HepG2 (cell line): ENCODE measurements at regions not wholly inside any gene's neighbourhood (a gene's known extent, or its start where the extent isn't known, plus 50 kb on each side); places are given as distances from the start of the nearest gene placed in this dataset.
A peak's percentile ranks its signal among the peaks of the same experiment; 100 is the strongest.

Experiments used
- ATAC-seq: fragments of 200-7000 bp; cut with Tn5 transposase; 3 replicates; pipeline ENCODE4 v1.9.1; 2020; ENCODE audit warnings: mild to moderate bottlenecking, moderate library complexity
- BruUV-seq: library from RNA; stranded (reverse); fragments of 400-500 nt; replicated peaks from 2 replicates; lab custom pipeline; 2021; lab: Mats Ljungman, UMichigan
- CTCF ChIA-PET: fragments of 300-600 bp; formaldehyde crosslinking; extraction: SDS; loops from one replicate; lab custom pipeline; 2021; ENCODE audit warnings: low total read pairs, inconsistent platforms, low intra/inter-chr PET ratio; lab: Yijun Ruan, JAX
- POLR2A ChIA-PET: fragments of 350-600 bp; sonication (Branson Sonifier 250); formaldehyde crosslinking; loops from one replicate; lab custom pipeline; 2020; ENCODE audit warnings: antibody characterized with exemption, inconsistent platforms; lab: Yijun Ruan, JAX
- DNase-seq: peaks from one replicate; pipeline ENCODE4 v3.0.0-alpha.2; 2015; ENCODE audit warnings: low spot score
- FAIRE-seq: peaks from 3 replicates; lab custom pipeline; 2011; peaks lifted over from hg19 to GRCh38; lab: Jason Lieb, UNC
- H2AFZ ChIP-seq: one replicate; pipeline ENCODE4 v1.6.1; 2011; ENCODE audit warnings: low read length, inconsistent platforms
- H3K27ac ChIP-seq: fragments of 300-600 bp; 3 replicates; pipeline ENCODE4 v1.8.0; 2011; ENCODE audit warnings: mixed run types, mild to moderate bottlenecking, mixed read lengths, low read length, inconsistent platforms; ENCODE audit not compliant: insufficient read depth; ENCODE audit errors: extremely low read length
- H3K27me3 ChIP-seq, 2 experiments: fragments of 200-600 bp in 1 of 2; 2 replicates in 1 of 2; 3 replicates in 1 of 2; pipeline versions ENCODE4 v1.6.0 to v1.8.0; 2011; ENCODE audit warnings: low read length in 2 of 2, mild to moderate bottlenecking in 2 of 2, moderate library complexity in 2 of 2, inconsistent platforms in 1 of 2; ENCODE audit not compliant: insufficient read depth in 2 of 2, control insufficient read depth in 1 of 2
- H3K36me3 ChIP-seq, 2 experiments: fragments of 200-600 bp in 1 of 2; replicated peaks in 1 of 2; 2 replicates in 1 of 2; 3 replicates in 1 of 2; pipeline versions ENCODE4 v1.5.1 to v1.8.0; 2011; ENCODE audit warnings: low read length in 2 of 2, inconsistent platforms in 1 of 2; ENCODE audit not compliant: insufficient read depth in 2 of 2, control insufficient read depth in 1 of 2
- H3K4me1 ChIP-seq: 2 replicates; pipeline ENCODE4 v1.5.1; 2012; ENCODE audit warnings: low read length, inconsistent platforms; ENCODE audit not compliant: insufficient read depth
- H3K4me2 ChIP-seq: 2 replicates; pipeline ENCODE4 v1.6.0; 2011; ENCODE audit warnings: low read depth, low read length, inconsistent platforms
- H3K4me3 ChIP-seq, 3 experiments: fragments of 200-600 bp in 1 of 3; sonication (generic), shearing (Covaris generic) in 1 of 3; replicated peaks in 1 of 3; 2 replicates each; pipeline ENCODE4 v1.5.1; 2011 to 2016; ENCODE audit warnings: low read length in 3 of 3, inconsistent platforms in 2 of 3, low read depth in 2 of 3, mild to moderate bottlenecking in 2 of 3, control low read depth in 1 of 3, mixed read lengths in 1 of 3; ENCODE audit not compliant: insufficient read depth in 1 of 3
- H3K79me2 ChIP-seq: one replicate; pipeline ENCODE4 v1.6.1; 2011; ENCODE audit warnings: low read length, inconsistent platforms; ENCODE audit not compliant: insufficient read depth
- H3K9ac ChIP-seq: 2 replicates; pipeline ENCODE4 v1.6.0; 2011; ENCODE audit warnings: mild to moderate bottlenecking, low read depth, low read length, inconsistent platforms; ENCODE audit not compliant: insufficient read depth
- H3K9me3 ChIP-seq: 2 replicates; pipeline ENCODE4 v1.5.1; 2012; ENCODE audit warnings: mild to moderate bottlenecking, low read length
- H4K20me1 ChIP-seq: 2 replicates; pipeline ENCODE4 v1.6.0; 2011; ENCODE audit warnings: inconsistent platforms, mild to moderate bottlenecking, low read length, moderate library complexity; ENCODE audit not compliant: insufficient read depth
- MAFF ChIP-seq: IDR thresholded peaks from 2 replicates; pipeline ENCODE4 v1.6.1; 2011; ENCODE audit warnings: low read depth, low read length, improper control_type of control experiment
- MAFK ChIP-seq, 2 experiments: IDR thresholded peaks in 1 of 2; conservative IDR thresholded peaks in 1 of 2; 2 replicates each; pipeline ENCODE4 v1.6.1; 2011; ENCODE audit warnings: improper control_type of control experiment in 2 of 2, low read length in 2 of 2
- MTF2 ChIP-seq: sonication (generic); formaldehyde crosslinking; IDR thresholded peaks from 2 replicates; pipeline ENCODE4 v1.5.0; 2020; ENCODE audit warnings: missing genetic modification reagents, borderline replicate concordance
- ZNF232 ChIP-seq: sonication (generic); formaldehyde crosslinking; IDR thresholded peaks from 2 replicates; pipeline ENCODE4 v1.4.0; 2020; ENCODE audit warnings: missing genetic modification reagents, borderline replicate concordance
- ZNF441 ChIP-seq: sonication (generic); formaldehyde crosslinking; IDR thresholded peaks from 2 replicates; pipeline ENCODE4 v1.7.0; 2021; ENCODE audit warnings: missing genetic modification reagents, borderline replicate concordance
- ZNF557 ChIP-seq: sonication (generic); formaldehyde crosslinking; IDR thresholded peaks from 2 replicates; pipeline ENCODE4 v1.4.0; 2020; ENCODE audit warnings: missing genetic modification reagents
- ZNF629 ChIP-seq: sonication (generic); formaldehyde crosslinking; conservative IDR thresholded peaks from 2 replicates; pipeline ENCODE4 v1.5.0; 2020; ENCODE audit warnings: missing genetic modification reagents
- ZNF777 ChIP-seq: sonication (generic); formaldehyde crosslinking; IDR thresholded peaks from 2 replicates; pipeline ENCODE4 v1.4.0; 2020; ENCODE audit warnings: missing genetic modification reagents
- ZSCAN21 ChIP-seq: sonication (generic); formaldehyde crosslinking; IDR thresholded peaks from 2 replicates; pipeline ENCODE4 v1.8.0; 2022; ENCODE audit warnings: mild to moderate bottlenecking, missing genetic modification reagents, moderate library complexity, borderline replicate concordance
- WGBS: methylation state at CpG from one replicate; pipeline ENCODE4 v1.1.6; 2017; ENCODE audit warnings: low lambda C conversion rate; 5-methylcytosine and 5-hydroxymethylcytosine counted together
- in situ Hi-C: cut with HindIII; loops from 2 replicates; pipeline ENCODE4 v1.10.0; 2017; ENCODE audit warnings: low pct_unique_long_range_greater_than_20kb; ENCODE audit not compliant: extremely low pct_ligation_motif_present
- intact Hi-C: fragments of 100-400 bp; cut with micrococcal nuclease; formaldehyde crosslinking; loops from one replicate; pipeline ENCODE4 v1.10.0; 2022; ENCODE audit not compliant: unreplicated experiment

DNA sequence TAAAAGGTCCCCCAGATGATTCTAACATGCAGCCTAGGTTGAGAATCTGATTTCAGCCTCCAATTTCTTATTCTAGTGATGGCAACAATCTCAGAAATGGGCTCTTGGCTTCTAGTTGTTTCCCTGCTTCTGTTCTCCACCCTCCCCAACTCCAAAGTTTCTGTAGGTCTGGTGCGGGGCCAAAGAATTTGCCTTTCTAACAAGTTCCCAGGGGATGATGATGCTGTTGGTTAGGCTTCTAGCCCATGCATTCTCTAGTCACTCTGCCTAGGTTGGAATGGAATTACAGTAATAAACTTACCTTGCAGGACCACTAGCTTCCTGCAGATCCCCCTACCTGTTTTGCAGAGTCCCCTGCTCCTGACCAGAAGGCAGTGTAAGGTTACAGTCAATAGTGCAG, 103.2 kb upstream of the PPP2R3A start:
- no peak overlapping the region for H3K4me3 ChIP-seq
- H3K79me2 ChIP-seq: no peaks in the 10 kb centered on the region
- H4K20me1 ChIP-seq: no peaks in the 10 kb centered on the region
- WGBS: 87% methylated on average over 1 of the region's 1 CpG
- H3K27ac ChIP-seq: no peak overlapping the region
- H3K36me3 ChIP-seq: no peaks in the 10 kb centered on the region
- ATAC-seq (no peak), FAIRE-seq (no peak)
- no TSS peak for BruUV-seq
- H3K4me2 ChIP-seq: no peak overlapping the region
- in situ Hi-C loops: no loop called here
- CTCF ChIA-PET: no interaction called here
- TF ChIP-seq ZNF629 (no peak), MTF2 (CRISPR knock-in tag) (no peak), ZNF777 (no peak), ZNF441 (CRISPR knock-in tag) (no peak), ZNF557 (CRISPR knock-in tag) (no peak)
- TF ChIP-seq, all 625 proteins: peak for 0
- no peaks in the 10 kb centered on the region for H3K4me1 ChIP-seq
- intact Hi-C loops: no loop called here
- H2AFZ ChIP-seq: no peak overlapping the region
- H3K9ac ChIP-seq: no peak overlapping the region
- no peaks in the 10 kb centered on the region for H3K27me3 ChIP-seq
- peaks cover 4% of the 10 kb centered on the region; the same call in 1 of the 2 replicates for H3K9me3 ChIP-seq
- POLR2A ChIA-PET: no interaction called here
- DNase-seq: no peak

GRCh38 chr3:135864060-135864459, 101.5 kb upstream of the PPP2R3A start:
- no peaks in the 10 kb centered on the region for H3K4me1 ChIP-seq
- intact Hi-C loops: no loop called here
- peaks cover 4% of the 10 kb centered on the region; the same call in 1 of the 2 replicates for H3K9me3 ChIP-seq
- 11% methylated on average over 1 of the region's 1 CpG for WGBS
- no peaks in the 10 kb centered on the region for H4K20me1 ChIP-seq
- TF ChIP-seq ZNF232 (CRISPR knock-in tag) (no peak), MAFF (peak; percentile 96), ZSCAN21 (CRISPR knock-in tag) (no peak), MAFK (conservative IDR thresholded peaks at IDR 0.05 in 1 of 2, IDR thresholded peaks at IDR 0.05 in 1 of 2; ENCODE audit: low read length in 2 of 2) (peak; percentile 94 to 98)
- TF ChIP-seq, all 625 proteins: peak for 2
- Histone ChIP-seq H3K27ac (no peak overlapping the region), H2AFZ (no peak overlapping the region), H3K27me3 (no peaks in the 10 kb centered on the region), H3K36me3 (no peaks in the 10 kb centered on the region), H3K9ac (no peak overlapping the region), H3K79me2 (no peaks in the 10 kb centered on the region), H3K4me2 (no peak overlapping the region), H3K4me3 (no peak overlapping the region)
- DNase-seq (no peak), ATAC-seq (no peak), FAIRE-seq (no peak)
- no TSS peak for BruUV-seq
- ChIA-PET POLR2A (no interaction called here), CTCF (no interaction called here)
- in situ Hi-C loops: no loop called here
